ENCODE measurements at regions not wholly inside any gene's neighbourhood (a gene's known extent, or its start where the extent isn't known, plus 50 kb on each side); places are given as distances from the start of the nearest gene placed in this dataset.

GRCh38 chr1:245051349-245052221, 103.2 kb upstream of the KIF26B start:
- TF ChIP-seq CTCF (conservative IDR thresholded peaks at IDR 0.05 in 1 of 2, IDR thresholded peaks at IDR 0.05 in 1 of 2; ENCODE audit: extremely low read depth in 1 of 2, insufficient read depth in 1 of 2, low read depth in 1 of 2, low read length in 2 of 2) (no peak), EZH2 (IDR thresholded peaks at IDR 0.05; ENCODE audit: borderline replicate concordance, low read length) (no peak)

Measured in mammary epithelial cell (primary cell).